ENCODE measurements at regions not wholly inside any gene's neighbourhood (a gene's known extent, or its start where the extent isn't known, plus 50 kb on each side); places are given as distances from the start of the nearest gene placed in this dataset.

DNA sequence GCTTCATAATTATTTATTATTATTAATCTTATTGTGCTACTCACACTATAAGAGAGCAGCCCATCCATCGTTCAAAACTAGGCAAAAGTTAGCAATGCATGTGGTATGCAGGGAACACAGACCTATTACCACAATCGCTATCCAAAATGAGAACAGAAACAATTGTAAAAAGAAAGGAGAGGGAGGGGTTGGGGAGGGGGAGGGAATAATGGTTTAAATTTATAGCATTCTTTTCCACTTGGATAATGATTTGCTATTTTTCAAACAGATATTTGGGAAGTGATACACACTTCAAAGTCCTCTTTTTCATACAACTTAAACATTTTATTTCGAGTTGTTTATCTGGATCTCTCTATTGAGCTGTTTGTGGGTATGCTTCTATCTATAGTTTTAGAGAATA, 248.6 kb upstream of the SOX5 start:
- no peaks in the 10 kb centered on the region for H3K27me3 ChIP-seq
- intact Hi-C loops (cut with DNase I): no loop called here
- H3K4me1 ChIP-seq: peaks cover 0 to 12% of the 10 kb centered on the region in 2 donors
- no peak overlapping the region for H3K4me3 ChIP-seq
- no peak overlapping the region for H3K27ac ChIP-seq
- TF ChIP-seq, protein P1, sequence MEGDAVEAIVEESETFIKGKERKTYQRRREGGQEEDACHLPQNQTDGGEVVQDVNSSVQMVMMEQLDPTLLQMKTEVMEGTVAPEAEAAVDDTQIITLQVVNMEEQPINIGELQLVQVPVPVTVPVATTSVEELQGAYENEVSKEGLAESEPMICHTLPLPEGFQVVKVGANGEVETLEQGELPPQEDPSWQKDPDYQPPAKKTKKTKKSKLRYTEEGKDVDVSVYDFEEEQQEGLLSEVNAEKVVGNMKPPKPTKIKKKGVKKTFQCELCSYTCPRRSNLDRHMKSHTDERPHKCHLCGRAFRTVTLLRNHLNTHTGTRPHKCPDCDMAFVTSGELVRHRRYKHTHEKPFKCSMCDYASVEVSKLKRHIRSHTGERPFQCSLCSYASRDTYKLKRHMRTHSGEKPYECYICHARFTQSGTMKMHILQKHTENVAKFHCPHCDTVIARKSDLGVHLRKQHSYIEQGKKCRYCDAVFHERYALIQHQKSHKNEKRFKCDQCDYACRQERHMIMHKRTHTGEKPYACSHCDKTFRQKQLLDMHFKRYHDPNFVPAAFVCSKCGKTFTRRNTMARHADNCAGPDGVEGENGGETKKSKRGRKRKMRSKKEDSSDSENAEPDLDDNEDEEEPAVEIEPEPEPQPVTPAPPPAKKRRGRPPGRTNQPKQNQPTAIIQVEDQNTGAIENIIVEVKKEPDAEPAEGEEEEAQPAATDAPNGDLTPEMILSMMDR (IDR thresholded peaks at IDR 0.05): no peak
- no peak for DNase-seq (ENCODE audit: low spot score in 2 of 2)
- no peaks in the 10 kb centered on the region for H3K9me3 ChIP-seq
- H3K36me3 ChIP-seq: no peaks in the 10 kb centered on the region

DNA sequence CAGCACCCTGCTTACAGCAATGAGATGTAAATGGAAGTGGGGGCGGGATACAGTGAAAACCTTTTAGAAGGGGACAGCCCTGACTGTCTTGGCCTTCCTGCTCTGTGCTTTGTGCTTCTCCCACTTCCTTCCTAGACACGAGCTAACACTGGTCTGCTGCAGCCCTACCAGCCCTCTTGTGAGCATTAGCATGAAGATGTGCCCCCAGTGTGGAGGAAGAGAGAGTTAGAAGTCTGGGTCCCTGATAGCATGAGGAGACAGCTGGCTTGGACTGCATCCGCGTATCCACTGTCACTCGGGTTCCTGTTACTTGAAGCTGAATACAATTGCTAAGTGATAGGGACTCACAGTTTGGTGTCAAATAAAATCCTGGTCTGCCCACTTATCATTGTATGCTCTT, 248.1 kb upstream of the SOX5 start:
- Histone ChIP-seq H3K27me3 (no peaks in the 10 kb centered on the region), H3K36me3 (no peaks in the 10 kb centered on the region), H3K27ac (no peak overlapping the region), H3K4me1 (peaks cover 0 to 12% of the 10 kb centered on the region in 2 donors), H3K4me3 (no peak overlapping the region), H3K9me3 (no peaks in the 10 kb centered on the region)
- DNase-seq (ENCODE audit: low spot score in 2 of 2): no peak
- intact Hi-C loops (cut with DNase I): no loop called here
- TF ChIP-seq, protein P1 (IDR thresholded peaks at IDR 0.05): no peak

DNA sequence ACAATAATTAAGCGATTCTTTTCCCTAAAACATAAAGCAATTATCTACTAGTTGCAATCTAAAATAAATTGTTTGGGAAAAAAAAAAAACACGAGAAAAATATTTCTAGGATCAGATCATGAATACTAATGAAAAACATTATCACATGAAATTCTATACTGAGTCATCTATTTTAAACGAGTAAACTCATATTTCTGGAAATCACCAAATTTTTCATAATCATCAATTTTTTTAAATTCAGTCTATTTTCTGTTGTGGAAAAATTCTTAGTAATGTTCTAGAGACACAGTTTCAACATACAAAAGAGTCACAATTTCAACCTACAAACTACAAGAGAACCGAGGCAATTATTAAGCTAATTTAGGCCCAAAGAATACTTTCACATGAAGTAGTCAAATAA, 245.6 kb upstream of the SOX5 start:
- H3K27ac ChIP-seq: no peak overlapping the region
- no peaks in the 10 kb centered on the region for H3K9me3 ChIP-seq
- TF ChIP-seq, protein P1 (IDR thresholded peaks at IDR 0.05): no peak
- H3K36me3 ChIP-seq: no peaks in the 10 kb centered on the region
- H3K4me1 ChIP-seq: peaks cover 0 to 12% of the 10 kb centered on the region in 2 donors
- H3K4me3 ChIP-seq: no peak overlapping the region
- no peak for DNase-seq (ENCODE audit: low spot score in 2 of 2)
- H3K27me3 ChIP-seq: no peaks in the 10 kb centered on the region
- intact Hi-C loops (cut with DNase I): no loop called here

DNA sequence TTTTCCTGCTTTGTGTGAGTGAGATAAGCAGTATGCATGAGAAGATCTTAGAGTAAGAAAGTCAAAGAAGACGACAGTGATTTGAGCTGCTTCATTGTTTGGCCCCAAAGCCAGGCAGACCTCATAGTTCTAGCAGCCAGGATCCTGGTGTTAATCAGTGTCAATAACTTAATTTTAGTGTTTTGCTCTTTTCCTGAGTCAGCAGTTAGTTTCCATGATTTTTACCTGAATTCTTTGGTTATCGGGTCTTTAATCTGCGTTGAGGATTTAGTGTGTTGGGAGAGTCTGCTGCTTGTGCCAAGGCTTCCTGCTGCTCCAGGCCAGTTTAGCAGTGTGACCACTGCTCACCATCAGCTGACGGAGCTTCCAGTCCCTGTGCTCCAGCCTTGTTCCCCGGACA, 241.6 kb upstream of the SOX5 start:
- intact Hi-C loops (cut with DNase I): no loop called here
- no peaks in the 10 kb centered on the region for H3K27me3 ChIP-seq

DNA sequence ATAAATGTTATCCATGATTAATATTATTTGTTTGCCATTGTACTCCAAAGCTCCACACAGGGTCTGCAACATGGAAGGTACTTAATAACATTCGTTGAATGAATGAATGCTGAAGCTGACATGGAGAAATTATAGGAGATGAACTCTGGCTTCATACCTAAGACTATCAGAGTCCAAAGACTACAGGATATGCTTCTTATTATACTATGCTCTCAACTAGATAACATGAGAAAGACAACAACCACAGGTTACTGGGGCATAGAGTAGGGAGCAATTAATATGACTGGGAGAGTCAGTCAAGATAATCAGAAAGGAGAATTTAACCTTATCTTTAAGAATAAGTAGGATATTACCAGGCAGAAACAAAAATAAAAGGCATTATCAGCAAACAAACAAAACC, 236.3 kb upstream of the SOX5 start:
- Histone ChIP-seq H3K27me3 (no peaks in the 10 kb centered on the region), H3K9me3 (no peaks in the 10 kb centered on the region), H3K4me3 (no peak overlapping the region), H3K4me1 (no peaks in the 10 kb centered on the region), H3K27ac (no peak overlapping the region), H3K36me3 (no peaks in the 10 kb centered on the region)
- intact Hi-C loops (cut with DNase I): no loop called here
- no peak for DNase-seq (ENCODE audit: low spot score in 2 of 2)
- TF ChIP-seq, protein P1 (IDR thresholded peaks at IDR 0.05): no peak

More for the DNA sequence above, 241.6 kb upstream of the SOX5 start:
- no peak for DNase-seq (ENCODE audit: low spot score in 2 of 2)
- Histone ChIP-seq H3K36me3 (no peaks in the 10 kb centered on the region), H3K4me3 (no peak overlapping the region), H3K27ac (no peak overlapping the region), H3K4me1 (no peaks in the 10 kb centered on the region), H3K9me3 (no peaks in the 10 kb centered on the region)
- TF ChIP-seq, protein P1 (IDR thresholded peaks at IDR 0.05): no peak

DNA sequence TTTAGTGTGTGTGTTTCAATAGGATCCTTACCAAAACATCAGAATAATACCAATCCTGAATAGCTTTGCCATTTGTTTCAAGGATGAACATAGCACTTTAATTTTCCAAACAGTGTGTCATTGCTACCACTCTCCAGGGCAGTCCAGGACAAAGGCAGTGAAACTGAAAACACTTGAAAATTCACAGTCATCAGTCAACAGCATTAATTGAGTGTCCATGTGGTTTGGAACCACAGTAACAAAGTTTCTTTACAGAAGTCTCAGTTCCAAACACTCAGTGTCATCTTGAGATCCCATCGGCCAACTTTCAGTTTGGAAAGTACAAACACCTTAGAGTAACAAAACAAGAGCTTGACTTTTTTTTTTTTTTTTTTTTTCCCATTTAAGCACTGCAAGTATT, 228.4 kb upstream of the SOX5 start:
- TF ChIP-seq, protein P1 (IDR thresholded peaks at IDR 0.05): no peak
- no peak for DNase-seq (ENCODE audit: low spot score in 2 of 2)
- Histone ChIP-seq H3K4me3 (no peak overlapping the region), H3K9me3 (no peaks in the 10 kb centered on the region), H3K27me3 (no peaks in the 10 kb centered on the region), H3K27ac (no peak overlapping the region), H3K4me1 (no peaks in the 10 kb centered on the region), H3K36me3 (no peaks in the 10 kb centered on the region)
- intact Hi-C loops (cut with DNase I): no loop called here

Data from ascending aorta (tissue), 2 donors.